OCI-LY1 (cell line): ENCODE measurements at regions not wholly inside any gene's neighbourhood (a gene's known extent, or its start where the extent isn't known, plus 50 kb on each side); places are given as distances from the start of the nearest gene placed in this dataset.

Experiments
- H2AFZ ChIP-seq: fragments of 200-600 bp; sonication (generic), shearing (Covaris generic); 2 replicates; pipeline ENCODE4 v1.6.0; 2014; ENCODE audit warnings: antibody characterized with exemption, mild to moderate bottlenecking, low read length
- H3F3A ChIP-seq: fragments of 200-600 bp; sonication (generic), shearing (Covaris generic); 2 replicates; pipeline ENCODE4 v1.6.0; 2014; ENCODE audit warnings: mild to moderate bottlenecking, antibody characterized with exemption, low read length, moderate library complexity; ENCODE audit not compliant: insufficient read depth
- H3K27ac ChIP-seq: fragments of 200-600 bp; sonication (generic); 2 replicates; pipeline ENCODE4 v1.5.1; 2014; ENCODE audit warnings: low read length, mixed run types, mild to moderate bottlenecking, low read depth; ENCODE audit not compliant: poor library complexity, severe bottlenecking
- H3K27me3 ChIP-seq: fragments of 200-600 bp; sonication (generic); 2 replicates; pipeline ENCODE4 v1.6.0; 2014; ENCODE audit warnings: antibody characterized with exemption, mild to moderate bottlenecking, low read length, moderate library complexity; ENCODE audit not compliant: insufficient read depth
- H3K36me3 ChIP-seq: fragments of 200-600 bp; sonication (generic); 2 replicates; pipeline ENCODE4 v1.6.1; 2014; ENCODE audit warnings: mild to moderate bottlenecking, antibody characterized with exemption, low read length, moderate library complexity, mixed read lengths; ENCODE audit not compliant: insufficient read depth
- H3K4me1 ChIP-seq: fragments of 200-600 bp; sonication (generic); 2 replicates; pipeline ENCODE4 v1.5.1; 2014; ENCODE audit warnings: mild to moderate bottlenecking, low read length, moderate library complexity; ENCODE audit not compliant: insufficient read depth, severe bottlenecking
- H3K4me2 ChIP-seq: fragments of 200-600 bp; sonication (generic), shearing (Covaris generic); 2 replicates; pipeline ENCODE4 v1.6.1; 2014; ENCODE audit warnings: low read length
- H3K4me3 ChIP-seq: fragments of 200-600 bp; sonication (generic); 2 replicates; pipeline ENCODE4 v1.5.1; 2014; ENCODE audit warnings: low read length, low read depth, mild to moderate bottlenecking, mixed read lengths; ENCODE audit not compliant: poor library complexity, severe bottlenecking
- H3K79me2 ChIP-seq: fragments of 200-600 bp; shearing (Covaris generic); 2 replicates; pipeline ENCODE4 v1.6.1; 2016; ENCODE audit warnings: mixed run types, low read length, mixed read lengths; ENCODE audit not compliant: insufficient read depth
- H3K9ac ChIP-seq: fragments of 200-600 bp; sonication (generic), shearing (Covaris generic); 2 replicates; pipeline ENCODE4 v1.6.1; 2014; ENCODE audit warnings: mild to moderate bottlenecking, low read length, mixed read lengths
- H3K9me2 ChIP-seq: fragments of 200-600 bp; sonication (generic), shearing (Covaris generic); 2 replicates; pipeline ENCODE4 v1.6.1; 2014; ENCODE audit warnings: low read depth, mild to moderate bottlenecking, low read length, mixed read lengths
- H3K9me3 ChIP-seq: fragments of 200-600 bp; shearing (Covaris generic); 2 replicates; pipeline ENCODE4 v1.6.1; 2014; ENCODE audit warnings: low read length, mixed read lengths
- H4K20me1 ChIP-seq: fragments of 200-600 bp; sonication (generic), shearing (Covaris generic); 2 replicates; pipeline ENCODE4 v1.6.0; 2016; ENCODE audit warnings: mild to moderate bottlenecking, low read length; ENCODE audit not compliant: insufficient read depth
- CTCF ChIP-seq: fragments of 200-600 bp; sonication (generic), shearing (Covaris generic); IDR thresholded peaks from 2 replicates; pipeline ENCODE4 v1.5.1; 2017; ENCODE audit warnings: mild to moderate bottlenecking, antibody characterized with exemption, low read length, moderate library complexity, mixed read lengths
- EZH2 ChIP-seq: fragments of 200-600 bp; sonication (generic), shearing (Covaris generic); IDR thresholded peaks from 2 replicates; pipeline ENCODE4 v1.8.0; 2017; ENCODE audit warnings: borderline replicate concordance, mixed run types, mild to moderate bottlenecking, antibody characterized with exemption, low read length, moderate library complexity, mixed read lengths

DNA sequence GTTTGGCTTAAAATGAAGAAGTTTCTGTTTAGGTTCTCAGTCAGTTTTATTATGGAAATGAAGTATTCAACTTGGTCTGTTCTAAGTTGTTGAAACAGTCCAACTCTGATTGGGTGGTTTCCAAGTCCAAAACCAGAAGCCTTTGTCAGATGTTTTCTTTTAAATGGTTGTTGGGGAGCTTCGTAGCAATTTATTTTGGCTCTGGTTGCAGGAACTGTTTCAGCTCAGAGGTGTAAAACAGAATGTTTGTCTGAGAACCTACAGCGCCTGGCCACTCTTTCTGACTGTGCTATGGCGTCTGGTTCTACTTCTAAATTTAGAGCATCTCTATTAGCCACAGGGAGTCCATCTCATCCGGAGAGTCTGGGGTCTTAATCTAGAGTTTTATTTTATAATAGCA lies 582.6 kb upstream of the TMPRSS15 start:
- Histone ChIP-seq H3K4me2 (no peak overlapping the region), H3K9ac (no peak overlapping the region), H4K20me1 (no peaks in the 10 kb centered on the region), H3F3A (no peaks in the 10 kb centered on the region), H3K27me3 (no peaks in the 10 kb centered on the region), H3K4me1 (peaks cover 18% of the 10 kb centered on the region), H3K9me2 (no peaks in the 10 kb centered on the region), H3K4me3 (no peak overlapping the region), H3K36me3 (no peaks in the 10 kb centered on the region; the same call in 1 of the 2 replicates), H3K79me2 (no peaks in the 10 kb centered on the region), H3K27ac (no peak overlapping the region), H2AFZ (no peak overlapping the region), H3K9me3 (no peaks in the 10 kb centered on the region)
- TF ChIP-seq CTCF (no peak), EZH2 (no peak)

- H3K4me3 ChIP-seq: no peak overlapping the region
- no peaks in the 10 kb centered on the region for H3F3A ChIP-seq
- no peaks in the 10 kb centered on the region for H3K27me3 ChIP-seq
- H4K20me1 ChIP-seq: no peaks in the 10 kb centered on the region
- TF ChIP-seq CTCF (no peak), EZH2 (no peak)
- no peaks in the 10 kb centered on the region for H3K79me2 ChIP-seq
- H3K9ac ChIP-seq: no peak overlapping the region
- H3K9me3 ChIP-seq: no peaks in the 10 kb centered on the region
- H3K4me1 ChIP-seq: peaks cover 18% of the 10 kb centered on the region
- H3K4me2 ChIP-seq: no peak overlapping the region
- no peak overlapping the region for H3K27ac ChIP-seq
- H3K9me2 ChIP-seq: no peaks in the 10 kb centered on the region
- H2AFZ ChIP-seq: no peak overlapping the region
- H3K36me3 ChIP-seq: no peaks in the 10 kb centered on the region; the same call in 1 of the 2 replicates
These were observed 584.0 kb upstream of the TMPRSS15 start for GRCh38 chr21:18987520-18988026.

DNA sequence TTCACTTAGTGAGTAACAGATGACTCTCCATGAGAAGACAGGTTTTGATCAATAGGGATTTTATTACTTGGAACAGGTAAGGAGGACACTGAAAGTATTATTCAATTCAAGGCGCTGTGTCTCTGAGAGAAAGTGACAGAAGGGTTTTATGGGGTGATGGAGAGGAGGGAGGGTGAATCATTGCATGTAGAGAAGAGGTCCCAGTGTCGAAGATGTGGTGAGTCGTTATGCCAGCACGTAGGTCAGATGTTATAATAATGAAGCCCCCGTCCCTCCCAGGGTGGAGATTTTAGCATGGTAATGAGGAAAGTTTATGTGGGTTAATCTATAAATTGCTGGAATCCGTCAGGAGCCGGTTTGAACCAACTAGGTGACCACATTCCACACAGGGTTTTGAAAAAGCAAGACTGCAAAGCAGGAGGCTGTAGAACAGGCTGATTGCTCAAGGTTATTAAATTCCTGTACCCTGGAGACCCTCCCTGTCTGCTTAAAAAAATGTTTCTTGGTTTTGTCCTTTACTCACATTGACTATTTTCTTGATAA lies 586.4 kb upstream of the TMPRSS15 start:
- no peak for TF ChIP-seq CTCF
- no peak for TF ChIP-seq EZH2
- H3K27me3 ChIP-seq: no peaks in the 10 kb centered on the region
- H3K9me3 ChIP-seq: no peaks in the 10 kb centered on the region
- no peaks in the 10 kb centered on the region for H3F3A ChIP-seq
- H3K9me2 ChIP-seq: no peaks in the 10 kb centered on the region
- no peaks in the 10 kb centered on the region for H4K20me1 ChIP-seq
- no peaks in the 10 kb centered on the region for H3K79me2 ChIP-seq
- no peak overlapping the region for H2AFZ ChIP-seq
- H3K4me3 ChIP-seq: no peak overlapping the region
- H3K9ac ChIP-seq: no peak overlapping the region
- no peaks in the 10 kb centered on the region for H3K36me3 ChIP-seq
- H3K27ac ChIP-seq: no peak overlapping the region
- H3K4me1 ChIP-seq: peaks cover 18% of the 10 kb centered on the region
- no peak overlapping the region for H3K4me2 ChIP-seq
